HG02885 (cell line): ENCODE measurements at regions not wholly inside any gene's neighbourhood (a gene's known extent, or its start where the extent isn't known, plus 50 kb on each side); places are given as distances from the start of the nearest gene placed in this dataset.
"Not testable (repeated sequence)": the region's sequence is repeated elsewhere in the genome, so short reads cannot be mapped to it uniquely, and the experiment has no call there.

Experiments
- ATAC-seq: cut with Tn5 transposase; IDR thresholded peaks from one replicate; pipeline ENCODE4 v1.9.1; 2021; ENCODE audit warnings: mild to moderate bottlenecking; ENCODE audit not compliant: unreplicated experiment, poor library complexity

DNA sequence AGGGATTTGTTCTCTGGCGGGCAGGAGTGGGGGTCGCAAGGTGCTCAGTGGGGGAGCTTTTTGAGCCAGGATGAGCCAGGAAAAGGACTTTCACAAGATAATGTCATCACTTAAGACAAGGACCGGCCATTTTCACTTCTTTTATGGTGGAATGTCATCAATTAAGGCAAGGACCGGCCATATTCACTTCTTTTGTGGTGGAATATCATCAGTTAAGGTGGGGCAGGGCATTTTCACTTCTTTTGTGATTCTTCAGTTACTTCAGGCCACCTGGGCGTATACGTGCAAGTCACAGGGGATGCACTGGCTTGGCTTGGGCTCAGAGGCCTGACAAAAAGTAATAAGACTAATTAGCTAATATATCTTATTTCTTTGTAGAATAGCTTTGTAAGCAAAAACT, 252.1 kb upstream of the TYRP1 start:
- not testable (repeated sequence) for ATAC-seq

GRCh38 chr9:12441506-12441905, 251.7 kb upstream of the TYRP1 start:
- no peak for ATAC-seq

GRCh38 chr9:12448246-12448645, 244.9 kb upstream of the TYRP1 start:
- ATAC-seq, result no peak

DNA sequence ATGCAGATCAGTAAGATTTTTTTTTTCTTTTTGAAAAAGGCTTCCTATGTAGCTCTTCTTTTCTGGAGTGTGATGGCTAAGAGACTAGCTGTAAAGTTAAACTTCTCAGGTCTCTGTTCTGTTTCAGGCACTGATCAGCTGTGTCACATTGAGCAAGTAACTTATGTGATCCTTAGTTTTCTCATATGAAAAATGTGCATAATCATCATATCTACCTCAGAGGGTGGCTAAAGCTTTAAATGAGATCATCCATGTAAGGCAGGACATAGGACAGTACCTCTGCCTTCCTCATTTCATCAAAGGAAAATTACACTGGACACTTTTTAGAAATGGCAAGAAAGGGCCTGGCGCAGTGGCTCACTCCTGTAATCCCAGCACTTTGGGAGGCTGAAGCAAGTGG, 235.9 kb upstream of the TYRP1 start:
- no peak for ATAC-seq

DNA sequence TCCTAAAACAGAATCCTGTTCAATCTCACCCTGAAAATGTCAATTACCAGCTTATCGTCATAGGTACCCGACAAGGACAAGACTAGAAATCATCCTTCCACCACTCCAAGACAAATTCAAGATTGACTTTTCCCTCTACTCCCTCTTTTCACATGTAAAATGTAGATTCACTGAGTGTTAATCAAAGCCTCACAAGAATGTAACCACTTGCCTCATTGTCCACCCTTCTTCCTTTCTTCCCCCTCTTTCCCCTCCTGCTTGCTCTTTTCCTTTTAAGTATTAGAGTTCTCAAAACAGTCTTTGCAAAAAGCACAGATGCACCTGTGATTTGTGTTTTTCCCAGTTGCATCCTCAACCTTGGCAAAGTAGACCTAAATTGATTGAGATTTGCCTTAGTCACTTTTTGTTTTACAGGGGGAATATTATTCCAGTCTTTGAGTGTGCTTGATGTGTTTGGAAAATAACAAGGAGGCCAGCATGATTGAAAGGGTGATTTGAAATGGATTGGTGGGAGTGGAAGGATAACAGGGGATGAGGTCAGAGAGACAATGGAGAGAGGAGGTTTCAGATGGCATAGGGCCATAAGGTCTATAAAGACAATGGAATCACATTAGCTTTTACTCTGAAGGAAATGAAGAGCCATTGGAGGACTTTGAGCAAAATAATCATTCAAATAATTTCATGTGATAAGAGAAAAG, 231.3 kb upstream of the TYRP1 start:
- no peak for ATAC-seq

DNA sequence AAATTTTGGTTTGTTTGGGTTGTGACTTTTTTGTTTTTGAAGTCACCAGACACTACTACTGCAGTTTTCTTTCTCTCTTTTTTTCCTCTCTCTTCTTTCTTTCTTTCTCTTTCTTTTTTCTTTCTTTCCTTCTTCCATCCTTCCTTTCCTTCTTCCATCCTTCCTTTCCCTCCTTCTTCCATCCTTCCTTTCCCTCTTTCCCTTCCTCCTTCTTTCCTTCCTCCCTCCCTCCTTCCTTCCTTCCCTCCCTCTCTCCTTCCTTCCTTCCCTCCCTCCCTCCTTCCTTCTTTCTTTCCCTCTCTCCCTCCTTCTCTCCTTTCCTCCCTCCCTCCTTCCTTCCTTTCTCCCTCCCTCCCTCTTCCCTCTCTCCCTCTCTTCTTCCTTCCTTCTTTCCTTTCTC, 230.3 kb upstream of the TYRP1 start:
- ATAC-seq, result no peak

- ATAC-seq, result no peak
Measured at GRCh38 chr9:12463641-12464040, 229.5 kb upstream of the TYRP1 start.

DNA sequence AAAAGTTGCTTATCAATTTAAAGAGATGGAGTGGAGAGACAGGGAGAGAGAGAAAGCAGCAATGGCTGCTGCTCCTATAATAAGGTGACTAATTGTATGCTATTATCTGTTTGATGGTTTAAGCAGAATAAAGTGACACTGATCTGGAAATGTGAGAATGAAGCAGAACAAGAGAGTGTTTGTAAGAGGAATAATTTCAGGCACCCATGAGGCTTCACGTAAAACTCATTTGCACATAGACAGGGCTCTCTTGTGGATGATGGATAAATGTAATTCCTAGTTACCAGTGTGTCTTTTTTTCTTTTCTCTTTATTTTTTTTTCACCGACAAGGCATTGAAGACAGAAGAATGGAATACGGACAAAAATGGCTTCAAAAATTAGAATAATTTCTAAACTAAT, 228.8 kb upstream of the TYRP1 start:
- ATAC-seq, result no peak

- no peak for ATAC-seq
Measured at GRCh38 chr9:12464910-12465512, 228.2 kb upstream of the TYRP1 start.

DNA sequence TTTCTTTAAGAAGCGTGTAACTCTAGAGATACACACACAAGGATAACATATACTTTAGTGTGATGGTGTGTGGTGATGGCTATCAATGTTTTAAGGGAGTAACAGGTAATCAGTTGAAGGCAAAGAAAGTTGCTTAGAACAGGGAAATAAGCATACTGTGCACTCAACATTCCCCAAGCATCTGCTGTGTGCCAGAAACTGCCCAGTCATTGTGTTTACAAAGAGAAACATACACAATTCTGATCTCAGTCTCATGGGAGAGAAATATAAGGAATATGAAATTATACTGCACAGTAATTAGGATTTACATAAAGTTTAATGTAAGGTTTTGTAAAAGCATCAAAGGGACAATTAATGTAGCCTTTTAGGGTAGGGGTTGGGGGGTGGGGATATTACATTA, 224.1 kb upstream of the TYRP1 start:
- ATAC-seq, result no peak

- ATAC-seq, result no peak
Measured at GRCh38 chr9:12494411-12494810, 198.8 kb upstream of the TYRP1 start.

- ATAC-seq, result no peak
Measured at GRCh38 chr9:12497790-12498189, 195.4 kb upstream of the TYRP1 start.

- no peak for ATAC-seq
Measured at GRCh38 chr9:12502520-12502919, 190.7 kb upstream of the TYRP1 start.

GRCh38 chr9:12503606-12504122, 189.5 kb upstream of the TYRP1 start:
- ATAC-seq, result no peak

DNA sequence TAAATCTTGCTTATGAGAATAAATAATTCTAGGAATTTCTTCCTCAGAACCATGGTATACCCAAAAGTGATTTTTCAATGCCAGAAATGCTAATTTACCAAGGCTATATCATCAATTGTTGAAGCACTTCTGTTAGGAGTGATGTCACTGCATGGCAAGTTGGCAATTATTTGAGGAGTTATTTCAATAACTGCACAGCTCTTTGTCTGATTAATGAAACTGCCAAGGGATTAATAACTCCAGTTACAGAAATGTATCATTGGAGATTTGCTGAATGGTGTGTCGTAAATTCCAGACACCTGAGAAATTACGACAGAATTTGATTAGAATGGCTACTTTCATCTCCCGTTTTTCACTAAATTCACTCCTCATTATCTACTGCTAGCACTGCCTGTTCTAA, 182.6 kb upstream of the TYRP1 start:
- no peak for ATAC-seq

GRCh38 chr9:12511726-12512125, 181.5 kb upstream of the TYRP1 start:
- no peak for ATAC-seq

DNA sequence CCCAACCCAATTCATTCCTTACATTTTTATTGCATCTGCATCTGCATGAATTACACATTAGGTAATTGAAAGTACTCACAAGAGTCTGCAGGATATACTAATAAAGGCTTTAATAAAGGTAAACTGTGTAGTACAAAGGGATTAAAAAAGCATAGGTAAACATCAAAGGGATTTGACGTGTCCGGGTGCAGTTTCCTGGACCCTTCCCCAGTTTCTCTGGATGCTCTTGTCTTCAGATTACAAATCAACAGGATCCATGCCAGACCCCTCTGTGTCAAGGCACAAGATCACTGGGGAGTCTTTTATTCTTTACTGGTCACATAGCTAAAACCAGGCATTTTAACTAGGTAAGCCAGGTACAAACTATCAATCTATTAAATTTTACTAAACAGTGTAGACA, 177.2 kb upstream of the TYRP1 start:
- no peak for ATAC-seq

DNA sequence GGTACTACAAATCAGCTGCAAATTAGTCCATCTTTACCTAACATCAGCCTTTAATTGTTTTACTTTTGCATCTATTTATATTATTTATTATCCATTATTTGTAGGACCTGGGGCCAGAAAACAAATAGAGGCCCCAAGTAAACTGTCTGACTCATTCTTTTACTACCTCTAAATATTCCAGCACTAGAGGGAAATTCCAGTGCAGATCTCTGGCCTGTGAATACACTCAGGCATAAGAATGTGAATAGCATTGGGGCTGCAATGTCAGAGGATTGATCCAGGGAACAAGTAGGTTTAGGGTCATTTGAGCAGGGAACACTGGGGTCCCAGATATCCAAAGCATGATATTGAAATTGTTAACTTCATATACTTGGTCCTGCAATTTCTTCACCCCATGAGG, 176.6 kb upstream of the TYRP1 start:
- no peak for ATAC-seq

DNA sequence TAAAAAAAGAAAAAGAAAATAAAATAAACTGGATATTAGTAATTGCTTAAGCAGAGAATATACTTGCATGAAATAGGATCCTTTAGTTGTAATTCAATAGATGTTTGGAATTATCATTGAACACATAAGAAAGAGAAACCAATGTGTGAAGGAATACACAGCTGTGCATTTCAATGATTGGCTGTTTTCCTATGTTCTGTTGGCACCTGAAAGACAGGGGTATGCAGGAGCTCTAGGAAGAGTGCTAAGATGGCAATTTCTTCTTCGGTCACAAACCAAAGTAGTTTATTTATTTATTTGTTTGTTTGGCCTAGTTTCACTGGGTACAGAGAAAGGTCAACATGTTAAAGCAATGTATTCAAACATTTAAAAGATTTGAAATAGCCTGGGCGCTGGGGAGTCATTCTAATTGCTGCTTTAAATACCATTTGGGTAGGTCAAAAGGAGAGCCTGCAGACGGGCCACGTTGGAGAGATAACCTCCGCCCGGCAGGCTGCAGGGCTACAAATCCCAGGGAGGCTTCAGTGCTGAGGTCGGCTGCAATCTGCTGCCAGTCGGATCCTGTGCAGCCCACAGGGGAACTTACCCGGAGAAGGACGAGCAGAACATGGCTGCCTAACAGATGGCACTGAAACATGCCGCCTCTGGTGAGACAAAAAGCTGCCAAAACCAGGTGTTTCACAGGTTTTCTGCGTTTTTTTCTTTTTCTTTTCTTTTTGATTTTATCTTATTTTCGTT, 154.2 kb upstream of the TYRP1 start:
- ATAC-seq, result no peak

DNA sequence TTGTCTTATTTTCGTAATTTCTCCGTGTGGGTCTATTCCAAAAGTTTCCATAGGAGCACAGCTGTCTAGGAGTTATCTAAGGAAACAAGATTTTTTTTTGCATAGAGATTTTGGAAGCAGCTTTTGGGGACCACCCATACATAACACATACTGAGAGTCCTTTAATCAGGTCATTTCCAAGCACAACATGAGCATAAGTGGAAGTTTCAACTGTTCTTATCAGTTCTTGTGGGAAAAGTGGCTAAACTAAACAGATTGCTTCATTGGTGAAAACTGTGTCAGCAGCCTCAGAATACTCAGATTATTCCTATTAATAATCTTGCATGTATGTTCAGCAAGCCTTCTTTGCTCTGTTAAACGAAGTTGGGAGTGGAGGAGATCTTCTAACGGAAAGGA, 153.6 kb upstream of the TYRP1 start:
- ATAC-seq, result no peak

DNA sequence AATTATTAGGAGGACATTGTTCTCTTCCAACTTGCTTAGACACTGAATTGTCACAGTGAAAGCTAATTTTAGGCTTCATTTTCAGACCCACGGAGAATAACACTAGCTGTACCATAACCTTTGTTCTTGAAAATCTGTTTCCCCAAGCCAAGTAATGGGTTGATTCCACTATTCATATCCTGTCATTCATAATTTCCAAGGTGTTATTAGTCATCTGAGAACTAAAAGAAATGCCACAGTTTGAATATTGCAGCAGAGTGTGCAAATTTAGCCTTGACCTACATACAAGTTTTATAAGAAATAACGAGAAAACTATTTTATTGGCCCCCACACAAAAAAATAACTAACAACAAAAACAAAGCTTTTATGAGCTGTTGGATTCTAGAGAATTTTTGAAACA, 148.5 kb upstream of the TYRP1 start:
- ATAC-seq, result no peak

DNA sequence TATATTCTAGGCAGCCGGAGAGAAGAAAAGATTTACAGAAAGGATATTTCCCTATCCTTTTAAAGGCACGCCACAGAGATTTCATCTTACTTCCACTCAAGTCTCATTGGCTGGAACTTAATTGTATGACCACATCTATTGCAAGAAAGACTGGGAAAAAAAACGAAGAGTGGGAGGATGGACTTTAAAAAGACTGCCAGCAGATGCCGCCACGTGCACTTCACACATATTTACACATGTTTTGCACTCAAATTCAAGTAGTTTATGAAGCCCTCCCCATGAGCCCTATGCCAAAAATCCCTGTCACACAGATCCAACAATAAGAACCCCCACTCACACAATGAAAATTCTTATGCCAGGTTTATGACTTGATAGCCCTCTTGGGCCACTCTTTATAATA, 138.5 kb upstream of the TYRP1 start:
- no peak for ATAC-seq
